ENCODE measurements at regions not wholly inside any gene's neighbourhood (a gene's known extent, or its start where the extent isn't known, plus 50 kb on each side); places are given as distances from the start of the nearest gene placed in this dataset.
"Not testable (repeated sequence)": the region's sequence is repeated elsewhere in the genome, so short reads cannot be mapped to it uniquely, and the experiment has no call there.

DNA sequence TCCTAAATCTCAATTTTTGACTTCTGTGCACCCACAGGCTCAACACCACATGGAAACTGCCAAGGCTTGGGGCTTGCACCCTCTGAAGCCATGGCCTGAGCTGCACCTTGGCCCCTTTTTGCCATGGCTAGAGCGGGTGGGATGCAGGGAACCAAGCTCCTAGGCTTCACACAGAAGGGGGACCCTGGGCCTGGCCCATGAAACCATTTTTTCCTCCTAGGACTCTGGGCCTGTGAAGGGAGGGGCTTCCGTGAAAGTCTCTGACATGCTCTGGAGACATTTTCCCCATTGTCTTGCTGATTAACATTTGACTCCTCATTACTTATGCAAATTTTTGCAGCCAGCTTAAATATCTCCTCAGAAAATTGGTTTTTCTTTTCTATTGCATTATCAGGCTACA, 190.9 kb downstream of the MBL2 start:
- H3K36me3 Mint-ChIP-seq; H3K27me3 Mint-ChIP-seq; H3K9me3 ChIP-seq (ENCODE audit: control insufficient read depth in 2 of 3, low read length in 3 of 3); H3K36me3 ChIP-seq (ENCODE audit: control insufficient read depth in 2 of 3, insufficient read depth in 3 of 3, low read length in 3 of 3); H3K4me3 Mint-ChIP-seq; H3K27ac ChIP-seq (ENCODE audit: low read depth, low read length); intact Hi-C loops (cut with micrococcal nuclease); H3K27ac Mint-ChIP-seq; H3K27me3 ChIP-seq (ENCODE audit: control insufficient read depth in 2 of 2, insufficient read depth in 2 of 2, low read length in 2 of 2); DNase-seq; CTCF ChIA-PET; H3K4me1 Mint-ChIP-seq; H3K4me3 ChIP-seq (ENCODE audit: low read length); POLR2A ChIA-PET; H3K4me1 ChIP-seq (ENCODE audit: control insufficient read depth in 2 of 2, insufficient read depth in 2 of 2, low read length in 2 of 2); ATAC-seq: not testable (repeated sequence)
- H3K9me3 Mint-ChIP-seq = peaks cover 8 to 33% (median 15%) of the 10 kb centered on the region in 11 donors

- no peak overlapping the region for H3K4me3 ChIP-seq (ENCODE audit: low read length)
- no peaks in the 10 kb centered on the region for H3K9me3 ChIP-seq (ENCODE audit: control insufficient read depth in 2 of 3, low read length in 3 of 3)
- ChIA-PET POLR2A (no interaction called here), CTCF (no interaction called here)
- no peaks in the 10 kb centered on the region for H3K4me1 ChIP-seq (ENCODE audit: control insufficient read depth in 2 of 2, insufficient read depth in 2 of 2, low read length in 2 of 2)
- no peaks in the 10 kb centered on the region for H3K36me3 ChIP-seq (ENCODE audit: control insufficient read depth in 2 of 3, insufficient read depth in 3 of 3, low read length in 3 of 3)
- intact Hi-C loops (cut with micrococcal nuclease) = no loop called here
- Mint-ChIP-seq H3K9me3 (peaks cover 11 to 49% (median 25%) of the 10 kb centered on the region in 11 donors), H3K36me3 (peaks cover 0 to 6% (median 0%) of the 10 kb centered on the region in 5 donors), H3K4me3 (no peak overlapping the region), H3K27me3 (no peaks in the 10 kb centered on the region), H3K27ac (no peak overlapping the region), H3K4me1 (no peaks in the 10 kb centered on the region)
- H3K27ac ChIP-seq (ENCODE audit: low read depth, low read length) = no peak overlapping the region
- no peaks in the 10 kb centered on the region for H3K27me3 ChIP-seq (ENCODE audit: control insufficient read depth in 2 of 2, insufficient read depth in 2 of 2, low read length in 2 of 2)
- ATAC-seq (no peak), DNase-seq (no peak)
Measured at GRCh38 chr10:52583336-52583735, 189.2 kb downstream of the MBL2 start.

DNA sequence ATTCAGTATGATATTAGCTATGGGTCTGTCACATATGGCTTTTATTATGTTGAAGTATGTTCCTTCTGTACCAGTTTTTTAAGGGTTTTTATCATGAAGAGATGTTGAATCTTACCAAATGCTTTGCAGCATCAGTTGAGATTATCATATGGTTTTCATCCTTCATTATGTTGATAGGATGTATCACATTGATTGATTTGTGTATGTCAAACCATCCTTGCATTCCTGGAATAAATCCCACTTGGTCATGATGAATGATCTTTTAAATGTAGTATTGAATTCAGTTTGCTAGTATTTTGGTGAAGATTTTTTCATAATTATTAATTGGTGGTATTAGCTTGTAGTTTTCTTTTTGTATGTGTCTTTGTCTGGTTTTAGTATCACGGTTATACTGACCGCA, 185.9 kb downstream of the MBL2 start:
- intact Hi-C loops (cut with micrococcal nuclease) = no loop called here
- Histone ChIP-seq H3K36me3 (ENCODE audit: control insufficient read depth in 2 of 3, insufficient read depth in 3 of 3, low read length in 3 of 3) (no peaks in the 10 kb centered on the region), H3K27me3 (ENCODE audit: control insufficient read depth in 2 of 2, insufficient read depth in 2 of 2, low read length in 2 of 2) (no peaks in the 10 kb centered on the region), H3K4me1 (ENCODE audit: control insufficient read depth in 2 of 2, insufficient read depth in 2 of 2, low read length in 2 of 2) (no peaks in the 10 kb centered on the region), H3K27ac (ENCODE audit: low read depth, low read length) (no peak overlapping the region), H3K9me3 (ENCODE audit: control insufficient read depth in 2 of 3, low read length in 3 of 3) (no peaks in the 10 kb centered on the region), H3K4me3 (ENCODE audit: low read length) (no peak overlapping the region)
- DNase-seq = no peak
- no peak overlapping the region for H3K27ac Mint-ChIP-seq
- peaks cover 0 to 6% (median 0%) of the 10 kb centered on the region in 5 donors for H3K36me3 Mint-ChIP-seq
- no peaks in the 10 kb centered on the region for H3K27me3 Mint-ChIP-seq
- peaks cover 15 to 48% (median 30%) of the 10 kb centered on the region in 11 donors for H3K9me3 Mint-ChIP-seq
- ChIA-PET POLR2A (no interaction called here), CTCF (no interaction called here)
- no peak for ATAC-seq
- no peaks in the 10 kb centered on the region for H3K4me1 Mint-ChIP-seq
- no peak overlapping the region for H3K4me3 Mint-ChIP-seq

DNA sequence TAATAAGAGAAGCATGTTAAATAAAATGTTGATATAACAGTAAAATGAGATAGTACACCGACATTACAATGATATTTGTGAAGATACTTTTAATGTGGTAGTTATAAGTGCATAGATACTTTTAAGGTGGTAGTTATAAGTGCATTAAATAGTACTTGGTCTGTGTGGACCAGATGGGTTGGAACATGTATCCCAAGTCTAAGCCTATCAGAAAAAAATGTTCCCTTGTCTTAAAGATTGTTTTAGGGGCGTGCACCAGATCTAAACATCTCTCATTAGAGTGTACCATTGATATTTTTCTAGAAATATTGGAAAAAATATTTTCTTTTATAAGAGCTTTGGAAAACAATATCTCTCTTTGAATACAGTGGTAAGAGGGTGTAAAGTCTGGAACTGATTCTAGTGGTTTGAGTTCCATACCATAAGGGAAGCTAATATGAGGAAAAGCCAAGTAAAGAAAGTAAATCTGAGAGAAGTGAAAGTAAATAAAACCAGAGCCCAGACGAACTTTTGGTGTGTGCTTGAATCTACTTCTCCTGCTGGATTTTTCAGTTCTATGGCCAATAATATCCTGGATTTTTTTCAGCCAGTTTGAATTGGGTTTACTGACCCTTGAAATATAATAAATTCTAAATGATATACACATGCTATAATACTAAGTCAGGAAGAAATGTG, 175.3 kb downstream of the MBL2 start:
- ChIA-PET POLR2A (no interaction called here), CTCF (no interaction called here)
- intact Hi-C loops (cut with micrococcal nuclease) = no loop called here

DNA sequence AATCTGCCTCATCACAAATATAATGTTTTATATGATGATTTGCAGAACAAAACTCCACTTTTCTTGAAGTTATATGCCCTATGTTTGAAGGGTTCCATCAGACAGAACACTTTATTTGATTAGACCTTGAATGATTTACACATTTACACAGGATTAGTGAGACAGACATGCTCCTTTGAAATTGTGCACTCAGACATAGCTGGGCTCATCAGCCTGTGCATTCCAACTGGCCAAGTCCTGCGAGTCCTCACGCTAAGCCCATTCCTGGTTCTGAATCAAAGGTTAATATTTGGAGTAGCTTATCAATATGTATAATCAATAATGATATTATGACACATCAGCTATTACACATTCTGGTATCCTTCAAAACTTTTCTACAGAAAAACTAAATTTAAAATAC, 173.6 kb downstream of the MBL2 start:
- DNase-seq (no peak), ATAC-seq (no peak)
- Histone ChIP-seq H3K9me3 (ENCODE audit: control insufficient read depth in 2 of 3, low read length in 3 of 3) (no peaks in the 10 kb centered on the region), H3K36me3 (ENCODE audit: control insufficient read depth in 2 of 3, insufficient read depth in 3 of 3, low read length in 3 of 3) (no peaks in the 10 kb centered on the region), H3K4me3 (ENCODE audit: low read length) (no peak overlapping the region), H3K27ac (ENCODE audit: low read depth, low read length) (no peak overlapping the region), H3K27me3 (ENCODE audit: control insufficient read depth in 2 of 2, insufficient read depth in 2 of 2, low read length in 2 of 2) (no peaks in the 10 kb centered on the region), H3K4me1 (ENCODE audit: control insufficient read depth in 2 of 2, insufficient read depth in 2 of 2, low read length in 2 of 2) (no peaks in the 10 kb centered on the region)
- Mint-ChIP-seq H3K27me3 (no peaks in the 10 kb centered on the region), H3K4me3 (no peak overlapping the region), H3K36me3 (no peaks in the 10 kb centered on the region), H3K4me1 (no peaks in the 10 kb centered on the region), H3K27ac (no peak overlapping the region), H3K9me3 (peaks cover 0 to 7% (median 0%) of the 10 kb centered on the region in 11 donors)
- intact Hi-C loops (cut with micrococcal nuclease) = no loop called here
- ChIA-PET POLR2A (no interaction called here), CTCF (no interaction called here)

More for the DNA sequence above, 175.3 kb downstream of the MBL2 start:
- no peak overlapping the region for H3K4me3 ChIP-seq (ENCODE audit: low read length)
- H3K4me1 ChIP-seq (ENCODE audit: control insufficient read depth in 2 of 2, insufficient read depth in 2 of 2, low read length in 2 of 2) = no peaks in the 10 kb centered on the region
- no peak for DNase-seq
- no peaks in the 10 kb centered on the region for H3K36me3 ChIP-seq (ENCODE audit: control insufficient read depth in 2 of 3, insufficient read depth in 3 of 3, low read length in 3 of 3)
- Mint-ChIP-seq H3K27ac (no peak overlapping the region), H3K4me1 (no peaks in the 10 kb centered on the region), H3K9me3 (peaks cover 0 to 7% (median 0%) of the 10 kb centered on the region in 11 donors), H3K4me3 (no peak overlapping the region), H3K36me3 (no peaks in the 10 kb centered on the region), H3K27me3 (no peaks in the 10 kb centered on the region)
- H3K27ac ChIP-seq (ENCODE audit: low read depth, low read length) = no peak overlapping the region
- ATAC-seq = no peak
- H3K9me3 ChIP-seq (ENCODE audit: control insufficient read depth in 2 of 3, low read length in 3 of 3) = no peaks in the 10 kb centered on the region
- H3K27me3 ChIP-seq (ENCODE audit: control insufficient read depth in 2 of 2, insufficient read depth in 2 of 2, low read length in 2 of 2) = no peaks in the 10 kb centered on the region

DNA sequence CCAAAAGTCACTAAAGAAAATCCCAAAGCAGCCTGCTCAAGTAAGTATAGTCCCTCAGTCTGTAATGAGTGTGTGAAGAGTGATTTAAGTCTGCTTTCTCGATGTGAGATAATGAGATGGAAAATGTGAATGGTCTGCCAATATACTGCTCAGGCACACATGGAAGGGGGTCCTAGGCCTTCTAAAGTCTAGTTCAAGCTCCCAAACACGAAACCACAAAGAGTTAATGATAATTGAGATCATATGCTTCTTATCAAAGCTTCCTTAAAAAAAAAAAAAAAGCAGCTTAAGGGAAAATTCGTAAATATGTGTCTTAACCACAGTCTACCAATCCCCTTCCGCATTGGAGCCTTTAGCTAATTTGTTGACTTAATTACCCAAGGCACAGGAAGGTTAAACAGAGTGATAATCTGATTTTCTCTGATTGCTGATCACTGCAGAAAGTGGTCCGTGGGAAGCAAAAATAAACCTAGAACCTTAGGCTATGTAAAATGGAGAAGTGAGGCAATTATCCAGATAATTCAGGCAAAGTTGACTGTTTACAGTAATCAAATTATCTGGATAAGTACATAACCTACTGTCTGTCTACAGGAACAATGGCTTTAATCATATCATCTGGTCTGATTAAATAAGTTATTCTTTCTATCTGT, 172.9 kb downstream of the MBL2 start:
- Mint-ChIP-seq H3K9me3 (peaks cover 0 to 1% (median 0%) of the 10 kb centered on the region in 11 donors), H3K27me3 (no peaks in the 10 kb centered on the region), H3K27ac (no peak overlapping the region), H3K36me3 (no peaks in the 10 kb centered on the region), H3K4me1 (no peaks in the 10 kb centered on the region), H3K4me3 (no peak overlapping the region)
- CTCF ChIA-PET = no interaction called here
- Histone ChIP-seq H3K4me1 (ENCODE audit: control insufficient read depth in 2 of 2, insufficient read depth in 2 of 2, low read length in 2 of 2) (no peaks in the 10 kb centered on the region), H3K36me3 (ENCODE audit: control insufficient read depth in 2 of 3, insufficient read depth in 3 of 3, low read length in 3 of 3) (no peaks in the 10 kb centered on the region), H3K9me3 (ENCODE audit: control insufficient read depth in 2 of 3, low read length in 3 of 3) (no peaks in the 10 kb centered on the region), H3K4me3 (ENCODE audit: low read length) (no peak overlapping the region), H3K27me3 (ENCODE audit: control insufficient read depth in 2 of 2, insufficient read depth in 2 of 2, low read length in 2 of 2) (no peaks in the 10 kb centered on the region), H3K27ac (ENCODE audit: low read depth, low read length) (no peak overlapping the region)
- POLR2A ChIA-PET = no interaction called here
- DNase-seq (no peak), ATAC-seq (no peak)
- intact Hi-C loops (cut with micrococcal nuclease) = no loop called here

DNA sequence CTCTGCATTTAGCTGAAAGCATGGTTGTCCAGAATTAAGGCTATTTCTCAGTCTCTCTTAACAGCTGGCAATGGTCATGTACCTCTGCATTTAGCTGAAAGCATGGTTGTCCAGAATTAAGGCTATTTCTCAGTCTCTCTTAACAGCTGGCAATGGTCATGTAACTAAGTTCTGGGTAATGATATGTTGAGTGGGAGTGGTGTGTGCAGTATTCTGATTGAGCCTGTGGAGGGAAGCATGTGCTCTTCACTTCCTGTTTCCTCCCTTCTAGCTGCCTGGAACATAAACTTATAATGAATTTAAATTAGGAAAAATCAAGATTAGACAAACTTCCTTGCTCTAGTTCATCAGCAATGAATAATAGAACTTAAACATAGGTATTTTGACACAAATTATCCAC, 168.5 kb downstream of the MBL2 start:
- POLR2A ChIA-PET = not testable (repeated sequence)

More for the DNA sequence above, 168.5 kb downstream of the MBL2 start:
- H3K36me3 Mint-ChIP-seq; intact Hi-C loops (cut with micrococcal nuclease); H3K9me3 ChIP-seq (ENCODE audit: control insufficient read depth in 2 of 3, low read length in 3 of 3); H3K27ac Mint-ChIP-seq; CTCF ChIA-PET; H3K27ac ChIP-seq (ENCODE audit: low read depth, low read length); H3K4me3 ChIP-seq (ENCODE audit: low read length); H3K4me3 Mint-ChIP-seq; H3K4me1 ChIP-seq (ENCODE audit: control insufficient read depth in 2 of 2, insufficient read depth in 2 of 2, low read length in 2 of 2); H3K27me3 Mint-ChIP-seq; DNase-seq; H3K4me1 Mint-ChIP-seq; H3K27me3 ChIP-seq (ENCODE audit: control insufficient read depth in 2 of 2, insufficient read depth in 2 of 2, low read length in 2 of 2); H3K9me3 Mint-ChIP-seq; H3K36me3 ChIP-seq (ENCODE audit: control insufficient read depth in 2 of 3, insufficient read depth in 3 of 3, low read length in 3 of 3); ATAC-seq: not testable (repeated sequence)
